ENCODE measurements at regions not wholly inside any gene's neighbourhood (a gene's known extent, or its start where the extent isn't known, plus 50 kb on each side); places are given as distances from the start of the nearest gene placed in this dataset.

DNA sequence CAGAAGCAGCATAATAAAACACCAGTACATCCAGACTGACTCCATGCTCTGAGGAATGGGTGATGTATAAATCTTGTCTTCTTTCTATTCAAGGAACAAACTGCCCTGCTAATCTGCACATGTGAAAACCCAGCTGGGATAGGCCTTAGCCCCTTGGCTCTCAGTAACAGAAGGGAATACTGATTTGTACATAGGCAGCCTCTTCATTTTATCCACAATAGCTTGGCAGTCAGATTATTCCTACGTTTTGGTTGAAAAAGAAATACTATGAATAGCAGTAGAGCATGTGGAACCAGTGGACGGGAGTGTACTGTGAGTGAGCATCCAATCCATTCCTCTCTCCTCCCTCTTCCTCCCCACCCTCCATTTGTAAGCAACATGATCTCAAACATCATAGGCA is 113.5 kb upstream of the ARHGAP5 start:
- DNase-seq (no peak), ATAC-seq (no peak)
- Mint-ChIP-seq H3K36me3 (ENCODE audit: low read depth) (no peaks in the 10 kb centered on the region), H3K27me3 (no peaks in the 10 kb centered on the region), H3K27ac (no peak overlapping the region), H3K4me1 (peaks cover 7% of the 10 kb centered on the region), H3K4me3 (no peak overlapping the region)
- no peaks in the 10 kb centered on the region for H3K9me3 ChIP-seq (ENCODE audit: control insufficient read depth, low read length, poor library complexity, severe bottlenecking)

DNA sequence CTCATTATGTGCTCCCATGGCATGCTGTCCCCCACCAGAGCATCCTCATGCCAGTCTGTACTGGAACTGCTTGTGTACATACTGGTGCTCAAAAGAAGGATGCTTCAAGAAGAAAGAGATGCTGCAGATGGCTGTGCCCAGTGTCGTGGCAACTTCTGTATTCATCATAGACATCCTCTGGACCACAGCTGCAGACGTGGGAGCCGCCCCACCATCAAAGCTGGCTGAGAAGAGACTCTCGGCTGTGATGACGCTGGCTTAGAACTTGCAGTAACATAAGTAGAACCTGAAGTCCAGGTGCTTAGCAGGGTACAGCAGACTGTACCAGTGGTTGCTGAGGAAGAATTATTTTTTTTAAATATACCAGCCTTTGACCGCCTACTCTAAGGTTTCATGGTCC is 112.6 kb upstream of the ARHGAP5 start:
- H3K27ac Mint-ChIP-seq, result no peak overlapping the region
- H3K4me3 Mint-ChIP-seq, result no peak overlapping the region
- H3K27me3 Mint-ChIP-seq, result no peaks in the 10 kb centered on the region
- DNase-seq (no peak), ATAC-seq (no peak)
- H3K9me3 ChIP-seq (ENCODE audit: control insufficient read depth, low read length, poor library complexity, severe bottlenecking), result no peaks in the 10 kb centered on the region
- H3K4me1 Mint-ChIP-seq, result peaks cover 9% of the 10 kb centered on the region
- no peaks in the 10 kb centered on the region for H3K36me3 Mint-ChIP-seq (ENCODE audit: low read depth)

DNA sequence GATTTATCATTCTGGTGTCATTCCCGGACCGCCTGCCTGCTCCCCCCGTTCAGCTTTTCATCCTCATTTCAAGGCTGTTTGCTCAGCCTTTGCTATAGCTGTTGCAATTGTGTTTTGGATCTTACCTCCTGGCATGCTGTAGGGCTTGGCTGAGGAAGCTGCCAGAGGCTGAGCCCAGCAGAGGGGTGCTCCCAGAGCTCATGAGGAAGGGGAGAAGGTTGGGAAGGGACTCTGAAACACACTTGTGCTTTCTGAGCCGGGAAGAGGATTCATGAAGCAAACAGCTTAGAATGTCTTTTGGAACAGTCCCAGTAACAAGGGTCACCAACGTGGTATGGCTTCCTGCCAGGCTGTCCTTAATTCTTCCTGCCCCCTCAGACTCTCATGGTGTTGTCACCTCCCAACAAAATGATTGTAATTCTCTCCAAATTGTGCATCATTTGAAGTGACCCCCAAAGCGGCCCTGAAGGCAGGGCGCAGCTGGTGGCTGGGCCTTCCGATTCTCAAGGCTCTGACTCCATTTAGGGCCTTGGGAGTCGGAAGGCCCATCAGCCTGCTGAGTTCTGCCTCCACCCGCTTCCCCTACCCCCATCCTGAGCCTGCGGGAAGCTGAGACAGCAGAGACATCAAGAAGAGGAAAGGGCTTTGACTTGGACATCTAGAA is 111.9 kb upstream of the ARHGAP5 start:
- no peak overlapping the region for H3K4me3 Mint-ChIP-seq
- no peak overlapping the region for H3K27ac Mint-ChIP-seq

DNA sequence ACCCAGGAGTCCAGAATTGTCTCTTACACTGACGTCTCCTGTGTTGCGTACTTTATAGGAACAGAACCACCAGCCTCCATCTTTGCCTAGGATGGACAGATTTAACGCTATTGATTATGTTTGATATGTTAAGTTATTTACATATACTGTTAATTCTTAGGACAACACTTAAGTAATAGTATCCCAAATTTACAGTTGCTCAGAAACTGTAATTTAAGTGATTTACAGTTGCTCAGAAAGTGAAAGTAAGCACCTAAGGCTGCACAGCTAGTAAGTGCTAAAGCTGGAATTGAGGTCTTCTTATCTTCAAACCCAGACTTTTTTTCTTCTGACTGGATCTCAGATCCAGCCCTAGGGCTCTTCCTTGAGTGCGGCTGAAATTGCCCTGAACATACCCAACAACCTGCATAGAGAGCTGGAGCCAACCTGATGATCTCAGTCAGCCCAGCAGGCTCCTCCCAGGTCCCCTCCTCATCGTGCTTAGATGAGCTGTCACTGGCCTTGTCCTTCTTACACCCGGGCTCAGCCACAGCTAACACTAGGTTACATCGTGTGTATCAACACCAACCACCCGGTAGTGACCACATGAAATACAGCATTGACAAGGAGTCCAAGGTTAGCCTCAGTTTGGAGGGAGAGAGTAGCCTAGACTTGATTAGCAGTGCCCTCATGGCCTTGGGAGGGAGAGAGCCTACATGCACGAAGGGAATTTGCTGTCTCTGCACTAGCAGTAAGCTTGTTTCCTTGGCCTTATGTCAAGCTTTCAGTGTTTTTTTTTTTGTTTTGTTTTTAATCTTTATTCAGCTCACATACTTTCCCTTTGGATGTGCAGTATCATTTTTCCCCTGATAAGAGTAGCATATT is 111.1 kb upstream of the ARHGAP5 start:
- DNase-seq, result no peak
- Mint-ChIP-seq H3K27me3 (no peaks in the 10 kb centered on the region), H3K36me3 (ENCODE audit: low read depth) (no peaks in the 10 kb centered on the region), H3K4me3 (no peak overlapping the region), H3K4me1 (peaks cover 9% of the 10 kb centered on the region), H3K27ac (no peak overlapping the region)
- peaks cover 7% of the 10 kb centered on the region for H3K9me3 ChIP-seq (ENCODE audit: control insufficient read depth, low read length, poor library complexity, severe bottlenecking)
- ATAC-seq, result no peak

More for the DNA sequence above, 111.9 kb upstream of the ARHGAP5 start:
- no peaks in the 10 kb centered on the region for H3K27me3 Mint-ChIP-seq
- peaks cover 2% of the 10 kb centered on the region for H3K9me3 ChIP-seq (ENCODE audit: control insufficient read depth, low read length, poor library complexity, severe bottlenecking)
- H3K4me1 Mint-ChIP-seq, result peaks cover 9% of the 10 kb centered on the region
- no peak for DNase-seq
- no peaks in the 10 kb centered on the region for H3K36me3 Mint-ChIP-seq (ENCODE audit: low read depth)
- no peak for ATAC-seq

DNA sequence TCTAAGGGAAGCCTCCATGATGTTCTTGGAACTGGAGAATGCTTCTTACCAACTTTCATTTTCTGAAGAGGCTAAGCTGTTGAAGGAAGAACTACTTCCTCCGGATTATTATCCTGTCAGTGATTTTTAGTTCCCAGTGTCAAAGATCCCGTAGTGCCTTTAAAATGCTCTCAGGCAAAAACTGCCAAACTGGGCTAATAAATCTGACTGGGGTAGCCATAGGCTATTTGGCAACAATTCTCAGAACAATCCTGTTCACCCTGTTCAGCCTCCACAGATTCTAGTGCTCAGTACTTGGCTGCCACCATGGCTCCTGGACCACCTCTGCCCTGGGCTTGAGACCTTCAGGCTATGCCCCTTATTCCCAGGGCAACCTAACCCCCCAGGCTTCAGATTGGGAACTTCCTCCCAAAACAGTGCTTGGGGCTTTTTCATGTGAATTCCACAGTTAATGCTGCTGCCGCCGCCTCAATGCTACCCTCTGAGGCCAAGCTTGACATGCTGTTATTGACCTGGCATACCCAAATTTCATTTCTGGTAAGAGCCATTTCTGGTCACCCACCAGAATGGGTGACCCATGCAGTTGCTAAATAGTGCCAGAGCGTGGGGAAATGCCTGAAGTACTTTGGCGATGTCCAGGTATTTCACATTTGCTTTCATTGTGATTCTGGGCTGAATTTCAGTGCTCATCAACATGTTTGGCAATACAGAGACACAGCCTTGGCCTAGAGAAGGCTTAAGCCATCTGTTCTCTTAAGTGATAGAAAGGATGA is 110.0 kb upstream of the ARHGAP5 start:
- peaks cover 9% of the 10 kb centered on the region for H3K4me1 Mint-ChIP-seq
- H3K9me3 ChIP-seq (ENCODE audit: control insufficient read depth, low read length, poor library complexity, severe bottlenecking), result peaks cover 7% of the 10 kb centered on the region
- ATAC-seq (no peak), DNase-seq (no peak)
- H3K4me3 Mint-ChIP-seq, result no peak overlapping the region
- no peaks in the 10 kb centered on the region for H3K27me3 Mint-ChIP-seq
- no peak overlapping the region for H3K27ac Mint-ChIP-seq
- peaks cover 2% of the 10 kb centered on the region for H3K36me3 Mint-ChIP-seq (ENCODE audit: low read depth)

DNA sequence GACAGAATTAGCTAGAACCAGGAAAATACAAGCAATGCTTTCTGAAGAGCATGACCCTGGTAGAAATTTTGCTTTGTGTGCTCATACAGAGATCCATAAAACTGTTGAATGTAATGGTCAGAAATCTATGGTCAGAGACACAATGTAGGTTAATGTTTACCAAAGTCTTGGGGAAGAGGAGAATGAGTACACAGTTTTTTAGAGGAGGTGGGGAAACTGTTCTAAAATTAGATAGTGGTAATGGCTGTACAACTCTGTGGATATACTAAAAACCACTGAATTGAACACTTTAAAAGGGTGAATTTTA is 109.5 kb upstream of the ARHGAP5 start:
- peaks cover 7% of the 10 kb centered on the region for H3K9me3 ChIP-seq (ENCODE audit: control insufficient read depth, low read length, poor library complexity, severe bottlenecking)
- Mint-ChIP-seq H3K27me3 (no peaks in the 10 kb centered on the region), H3K27ac (no peak overlapping the region), H3K36me3 (ENCODE audit: low read depth) (peaks cover 2% of the 10 kb centered on the region), H3K4me3 (no peak overlapping the region), H3K4me1 (peaks cover 9% of the 10 kb centered on the region)
- no peak for ATAC-seq
- no peak for DNase-seq

DNA sequence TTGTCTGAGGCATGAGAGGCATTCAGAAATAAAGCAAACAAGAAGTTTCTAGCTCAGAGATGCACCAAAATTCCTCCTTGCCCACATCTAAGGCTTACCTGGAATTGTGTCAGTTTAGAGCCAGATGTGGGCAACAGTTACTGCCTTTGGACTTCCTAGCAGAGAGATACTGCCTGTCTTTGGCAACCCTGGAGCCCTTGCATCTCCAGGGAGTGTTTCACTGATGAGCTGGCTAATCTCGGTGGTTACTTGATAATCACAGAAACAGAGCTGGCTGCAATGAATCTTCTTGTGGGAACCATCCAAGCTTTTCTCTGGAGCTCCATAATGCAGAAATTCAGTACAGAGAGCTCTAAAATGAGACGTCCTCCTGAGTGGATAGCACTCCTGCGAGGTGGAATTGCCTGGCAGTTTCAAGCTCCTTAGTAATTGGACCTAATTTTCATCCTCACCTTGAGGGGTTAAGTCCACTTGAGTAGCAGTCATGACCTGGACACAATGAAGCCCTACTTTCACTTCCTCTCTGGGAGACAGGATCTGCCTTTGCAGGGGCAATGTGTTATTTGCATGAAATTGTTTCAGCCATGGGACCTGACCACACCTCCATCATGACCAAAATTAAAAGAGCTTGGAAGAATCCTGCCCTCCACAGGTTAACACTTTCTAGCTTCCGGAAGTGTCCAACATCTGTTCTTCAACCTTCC is 108.8 kb upstream of the ARHGAP5 start:
- ATAC-seq, result no peak
- no peak for DNase-seq
- H3K27ac Mint-ChIP-seq, result no peak overlapping the region

DNA sequence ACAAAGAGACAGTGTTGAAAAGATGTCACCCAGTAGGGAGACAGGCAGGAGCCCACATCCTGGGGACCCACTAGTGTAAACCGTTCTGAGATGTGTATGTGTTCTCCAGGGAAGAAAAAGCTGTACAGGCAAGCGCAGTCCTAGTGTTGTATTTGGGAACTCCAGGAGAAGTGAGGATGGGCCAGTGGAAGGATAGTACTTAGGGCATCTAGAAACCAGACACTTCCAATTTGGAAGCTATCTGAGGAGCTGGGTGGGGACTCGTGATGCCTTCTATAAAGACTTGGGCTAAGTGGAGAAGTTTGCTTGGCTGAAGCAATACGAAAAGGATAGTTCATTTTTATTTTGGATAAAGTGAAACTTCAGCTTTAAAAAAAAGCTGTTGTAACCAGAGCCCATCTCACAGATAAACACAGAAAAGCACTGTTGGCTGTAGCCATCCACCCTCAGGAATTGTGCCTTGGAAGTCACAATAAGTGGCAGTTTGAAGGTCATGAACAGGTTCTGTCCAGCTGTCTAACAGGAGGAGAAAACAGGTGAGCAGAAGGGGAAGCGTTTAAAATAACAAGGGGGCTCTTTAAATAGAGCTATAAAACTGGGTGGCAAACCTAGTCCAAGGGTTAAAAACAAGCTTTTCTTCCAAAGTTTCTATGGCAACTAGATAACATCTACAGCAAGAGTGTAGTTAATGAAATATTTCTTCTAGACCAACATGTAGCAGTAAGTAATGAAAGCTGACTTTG is 108.0 kb upstream of the ARHGAP5 start:
- Mint-ChIP-seq H3K27me3 (no peaks in the 10 kb centered on the region), H3K4me1 (peaks cover 9% of the 10 kb centered on the region), H3K36me3 (ENCODE audit: low read depth) (peaks cover 2% of the 10 kb centered on the region), H3K4me3 (no peak overlapping the region), H3K27ac (peak overlapping the region; percentile 29)
- peaks cover 7% of the 10 kb centered on the region for H3K9me3 ChIP-seq (ENCODE audit: control insufficient read depth, low read length, poor library complexity, severe bottlenecking)
- DNase-seq (no peak), ATAC-seq (no peak)

More for the DNA sequence above, 108.8 kb upstream of the ARHGAP5 start:
- H3K4me1 Mint-ChIP-seq, result peaks cover 9% of the 10 kb centered on the region
- no peaks in the 10 kb centered on the region for H3K27me3 Mint-ChIP-seq
- peaks cover 7% of the 10 kb centered on the region for H3K9me3 ChIP-seq (ENCODE audit: control insufficient read depth, low read length, poor library complexity, severe bottlenecking)
- H3K4me3 Mint-ChIP-seq, result no peak overlapping the region
- peaks cover 2% of the 10 kb centered on the region for H3K36me3 Mint-ChIP-seq (ENCODE audit: low read depth)

DNA sequence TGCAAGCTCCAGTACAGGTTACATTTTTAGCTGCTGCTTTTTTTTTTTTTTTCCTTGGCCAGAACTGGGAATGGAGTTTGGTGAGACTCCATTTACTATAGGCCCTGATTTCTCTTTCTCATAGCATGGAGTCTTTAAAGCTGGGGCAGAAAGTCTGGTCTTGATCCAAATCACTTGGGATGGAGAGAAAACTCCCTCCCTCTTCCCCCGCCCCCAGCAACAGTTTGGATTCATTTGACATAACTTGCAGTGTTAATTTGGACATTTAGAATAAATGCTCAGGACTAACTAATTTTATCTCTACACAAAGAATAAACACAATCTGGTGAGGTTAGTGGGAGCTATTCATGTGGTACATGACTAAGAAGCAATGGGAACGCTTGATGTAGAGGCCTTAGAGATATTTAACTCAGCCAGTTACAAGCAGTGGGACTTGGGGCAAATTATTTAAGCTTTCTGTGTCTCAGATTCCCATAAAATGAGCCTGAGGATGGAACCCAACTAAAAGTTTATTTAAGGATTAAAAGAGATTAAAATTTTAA is 107.3 kb upstream of the ARHGAP5 start:
- peaks cover 7% of the 10 kb centered on the region for H3K9me3 ChIP-seq (ENCODE audit: control insufficient read depth, low read length, poor library complexity, severe bottlenecking)
- DNase-seq (no peak), ATAC-seq (no peak)
- Mint-ChIP-seq H3K4me1 (peaks cover 9% of the 10 kb centered on the region), H3K27me3 (no peaks in the 10 kb centered on the region), H3K4me3 (no peak overlapping the region), H3K36me3 (ENCODE audit: low read depth) (peaks cover 2% of the 10 kb centered on the region), H3K27ac (no peak overlapping the region)

DNA sequence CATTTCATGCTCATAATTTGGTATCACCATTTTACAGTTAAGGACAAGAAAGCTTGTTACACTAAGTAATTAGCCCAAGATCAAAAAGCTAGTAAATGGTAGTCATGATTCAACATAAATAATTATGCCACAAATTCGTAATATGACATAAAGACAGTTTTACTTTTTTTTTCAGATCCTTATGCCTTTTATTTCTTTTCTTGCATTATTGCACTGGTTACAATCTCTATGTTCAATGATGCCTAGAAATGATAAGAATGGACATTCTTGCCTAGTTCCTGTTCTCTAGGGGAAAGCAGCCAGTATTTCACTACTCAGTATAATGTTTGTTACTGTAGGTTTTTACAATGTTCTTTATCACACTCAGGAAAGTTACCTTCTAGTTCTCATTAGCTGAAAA is 106.4 kb upstream of the ARHGAP5 start:
- DNase-seq, result no peak
- Mint-ChIP-seq H3K4me3 (no peak overlapping the region), H3K4me1 (peaks cover 5% of the 10 kb centered on the region), H3K27ac (no peak overlapping the region), H3K36me3 (ENCODE audit: low read depth) (peaks cover 2% of the 10 kb centered on the region), H3K27me3 (no peaks in the 10 kb centered on the region)
- no peak for ATAC-seq
- H3K9me3 ChIP-seq (ENCODE audit: control insufficient read depth, low read length, poor library complexity, severe bottlenecking), result peaks cover 7% of the 10 kb centered on the region

DNA sequence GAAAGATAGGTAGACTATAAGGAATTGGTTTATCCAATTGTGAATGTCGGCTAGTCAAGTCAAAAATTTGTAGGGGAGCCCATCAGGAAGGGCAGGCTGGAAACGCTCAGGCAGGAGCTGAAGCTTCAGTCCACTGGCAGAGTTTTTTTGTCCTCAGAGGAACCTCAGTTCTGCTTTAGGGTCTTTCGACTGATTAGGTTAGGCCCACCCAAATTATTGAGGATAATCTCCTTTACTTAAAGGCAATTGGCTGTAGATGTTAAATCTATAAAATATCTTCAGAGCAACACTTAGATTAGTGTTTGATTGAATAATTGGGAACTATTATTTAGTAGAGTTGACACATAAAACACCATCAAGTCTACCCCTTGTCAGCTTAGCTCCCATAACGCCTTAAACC is 105.5 kb upstream of the ARHGAP5 start:
- peaks cover 7% of the 10 kb centered on the region for H3K9me3 ChIP-seq (ENCODE audit: control insufficient read depth, low read length, poor library complexity, severe bottlenecking)
- H3K27me3 Mint-ChIP-seq, result no peaks in the 10 kb centered on the region
- peaks cover 5% of the 10 kb centered on the region for H3K4me1 Mint-ChIP-seq
- no peak overlapping the region for H3K4me3 Mint-ChIP-seq
- ATAC-seq, result no peak
- H3K36me3 Mint-ChIP-seq (ENCODE audit: low read depth), result peaks cover 2% of the 10 kb centered on the region
- no peak overlapping the region for H3K27ac Mint-ChIP-seq
- no peak for DNase-seq

DNA sequence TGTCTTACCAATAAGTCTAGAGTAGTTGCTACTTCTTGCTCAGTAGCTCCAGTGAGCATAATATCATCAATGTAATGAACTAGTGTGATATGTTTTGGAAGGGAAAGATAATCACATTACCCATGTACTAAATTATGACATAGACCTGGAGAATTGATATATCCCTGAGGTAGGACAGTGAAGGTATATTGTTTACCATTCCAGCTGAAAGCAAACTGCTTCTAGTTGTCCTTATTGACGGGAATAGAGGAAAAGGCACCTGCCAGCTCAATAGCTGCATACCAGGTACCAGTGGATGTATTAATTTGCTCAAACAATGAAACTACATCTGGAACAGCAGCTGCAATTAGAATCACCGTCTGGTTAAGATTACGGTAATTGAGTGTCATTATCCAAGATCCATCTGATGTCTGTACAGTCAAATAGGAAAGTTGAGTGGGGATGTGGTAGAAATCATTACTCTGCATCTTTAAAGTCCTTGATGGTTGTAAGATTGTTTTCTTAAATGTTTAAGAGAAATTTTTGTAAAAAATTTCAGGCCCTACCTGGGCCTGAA is 100.0 kb upstream of the ARHGAP5 start:
- no peaks in the 10 kb centered on the region for H3K27me3 Mint-ChIP-seq
- no peak for ATAC-seq
- no peak overlapping the region for H3K4me3 Mint-ChIP-seq
- DNase-seq, result no peak
- no peak overlapping the region for H3K27ac Mint-ChIP-seq
- H3K9me3 ChIP-seq (ENCODE audit: control insufficient read depth, low read length, poor library complexity, severe bottlenecking), result no peaks in the 10 kb centered on the region
- no peaks in the 10 kb centered on the region for H3K36me3 Mint-ChIP-seq (ENCODE audit: low read depth)
- H3K4me1 Mint-ChIP-seq, result no peaks in the 10 kb centered on the region

Data from T-helper 17 cell (primary cell).